Retinal pigment epithelial cell (primary cell): ENCODE measurements at regions not wholly inside any gene's neighbourhood (a gene's known extent, or its start where the extent isn't known, plus 50 kb on each side); places are given as distances from the start of the nearest gene placed in this dataset.

Experiments used
- DNase-seq: peaks from one replicate; pipeline ENCODE4 v3.0.0-alpha.2; 2010; ENCODE audit warnings: low read depth
- H3K4me3 ChIP-seq: 2 replicates; pipeline ENCODE4 v1.5.1; 2011; ENCODE audit warnings: mild to moderate bottlenecking, low read length, control low read depth, moderate library complexity
- CTCF ChIP-seq: conservative IDR thresholded peaks from 2 replicates; pipeline ENCODE4 v1.5.1; 2011; ENCODE audit warnings: low read depth, low read length, control low read depth, inconsistent platforms

DNA sequence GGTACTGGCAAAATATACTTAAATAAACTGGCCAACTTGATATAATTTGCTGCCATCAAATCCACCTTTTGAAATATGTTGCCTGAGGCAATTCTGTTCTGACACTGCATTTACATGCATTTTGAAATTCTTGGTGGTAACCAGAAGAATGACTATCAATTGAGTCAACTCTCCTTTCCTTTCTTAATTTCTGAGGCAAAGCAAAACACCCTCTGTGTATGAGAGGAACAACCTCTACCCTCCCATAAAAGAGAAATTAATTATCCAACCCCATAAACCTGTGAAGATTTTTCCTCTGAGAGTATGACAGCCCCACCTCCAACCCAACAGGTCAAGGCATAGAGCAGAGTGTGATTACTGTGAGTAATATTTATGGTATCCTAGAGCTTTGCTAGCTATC, 286.8 kb downstream of the NR2F1-AS1 start:
- no peak for DNase-seq
- no peak overlapping the region for H3K4me3 ChIP-seq
- TF ChIP-seq CTCF = no peak

GRCh38 chr5:93289942-93290341, 291.1 kb downstream of the NR2F1-AS1 start:
- DNase-seq = no peak
- H3K4me3 ChIP-seq = no peak overlapping the region
- no peak for TF ChIP-seq CTCF

GRCh38 chr5:93285461-93285860, 295.6 kb downstream of the NR2F1-AS1 start:
- TF ChIP-seq CTCF = no peak
- no peak for DNase-seq
- H3K4me3 ChIP-seq = no peak overlapping the region

GRCh38 chr5:93281980-93282772, 298.8 kb downstream of the NR2F1-AS1 start:
- no peak for DNase-seq
- TF ChIP-seq CTCF = no peak
- H3K4me3 ChIP-seq = no peak overlapping the region

- no peak for TF ChIP-seq CTCF
- no peak for DNase-seq
- no peak overlapping the region for H3K4me3 ChIP-seq
Observed at GRCh38 chr5:93280518-93280917, 300.5 kb downstream of the NR2F1-AS1 start.

DNA sequence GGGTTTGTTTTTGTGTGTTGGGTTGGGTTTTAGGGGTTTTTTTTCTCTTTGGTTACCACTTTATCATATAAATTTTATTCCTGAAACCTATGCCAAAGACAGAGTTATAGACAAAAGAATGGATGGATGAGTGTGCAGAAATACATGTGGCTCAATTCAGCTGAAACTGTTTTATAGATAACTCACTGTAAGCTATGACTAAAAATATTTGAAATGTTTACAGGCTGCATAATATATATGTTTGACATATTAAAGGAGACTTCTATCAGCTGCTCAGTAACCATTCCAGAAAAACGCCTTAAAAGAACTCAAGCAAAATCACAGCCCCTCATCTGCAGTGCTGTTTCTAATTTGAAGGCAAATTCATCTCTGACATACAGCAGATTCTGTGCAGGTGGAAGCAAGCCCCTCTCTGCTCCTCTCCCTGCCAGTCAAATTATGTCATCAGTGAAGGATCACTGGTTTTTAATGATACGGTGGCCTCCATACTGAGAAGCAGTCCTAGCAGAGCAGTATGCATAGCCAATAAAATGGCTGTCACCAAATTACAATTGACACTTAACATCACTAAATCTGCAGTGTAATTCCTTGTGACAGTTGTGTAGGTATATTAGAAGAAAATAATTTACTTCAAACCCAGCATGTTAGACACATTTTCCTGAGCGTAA, 301.6 kb downstream of the NR2F1-AS1 start:
- H3K4me3 ChIP-seq = no peak overlapping the region
- DNase-seq = no peak
- no peak for TF ChIP-seq CTCF

DNA sequence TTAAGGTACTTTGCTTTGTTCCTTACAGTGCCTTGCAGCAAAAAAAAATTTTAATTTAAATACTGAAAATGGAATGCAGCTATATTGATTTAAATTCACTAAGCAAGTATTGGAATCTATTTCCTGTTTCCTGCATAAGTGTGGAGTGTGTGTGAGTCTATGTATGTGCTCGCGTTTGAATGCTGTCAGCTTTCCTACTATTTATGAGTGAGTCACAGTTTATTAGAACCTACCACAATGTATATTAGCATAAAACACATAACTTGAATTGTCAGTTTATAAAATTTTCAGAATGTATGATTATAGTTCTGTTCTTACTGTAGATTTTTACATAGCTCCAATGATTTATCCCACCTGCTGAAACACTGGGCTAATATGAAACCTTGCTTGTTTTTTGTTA, 302.1 kb downstream of the NR2F1-AS1 start:
- no peak for DNase-seq
- no peak for TF ChIP-seq CTCF
- H3K4me3 ChIP-seq = no peak overlapping the region
